ENCODE measurements at regions not wholly inside any gene's neighbourhood (a gene's known extent, or its start where the extent isn't known, plus 50 kb on each side); places are given as distances from the start of the nearest gene placed in this dataset.
A peak's percentile ranks its signal among the peaks of the same experiment; 100 is the strongest.
"Not testable (repeated sequence)": the region's sequence is repeated elsewhere in the genome, so short reads cannot be mapped to it uniquely, and the experiment has no call there.

DNA sequence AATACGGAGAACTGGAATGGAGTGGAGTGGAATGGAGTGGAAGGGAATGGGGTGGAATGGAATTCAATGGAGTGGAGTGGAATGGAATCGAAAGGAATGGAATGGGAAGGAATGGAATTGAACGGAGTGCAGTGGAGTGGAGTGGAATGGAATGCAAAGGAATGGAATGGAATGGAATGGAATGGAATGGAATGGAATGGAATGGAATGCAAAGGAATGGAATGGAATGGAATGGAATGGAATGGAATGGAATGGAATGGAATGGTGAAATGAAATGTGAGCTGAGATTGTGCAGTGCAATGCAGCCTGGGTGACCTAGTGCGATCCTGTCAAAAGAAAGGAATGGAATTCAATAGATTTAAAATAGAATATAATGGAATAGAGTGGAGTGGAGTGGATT, 357.3 kb upstream of the WSB1 start:
- H3K27me3 Mint-ChIP-seq; H3K4me3 Mint-ChIP-seq; DNase-seq; H3K9me3 Mint-ChIP-seq; H3K27ac Mint-ChIP-seq; H3K4me1 Mint-ChIP-seq; H3K36me3 Mint-ChIP-seq (ENCODE audit: low read depth); intact Hi-C loops (cut with micrococcal nuclease): not testable (repeated sequence)

DNA sequence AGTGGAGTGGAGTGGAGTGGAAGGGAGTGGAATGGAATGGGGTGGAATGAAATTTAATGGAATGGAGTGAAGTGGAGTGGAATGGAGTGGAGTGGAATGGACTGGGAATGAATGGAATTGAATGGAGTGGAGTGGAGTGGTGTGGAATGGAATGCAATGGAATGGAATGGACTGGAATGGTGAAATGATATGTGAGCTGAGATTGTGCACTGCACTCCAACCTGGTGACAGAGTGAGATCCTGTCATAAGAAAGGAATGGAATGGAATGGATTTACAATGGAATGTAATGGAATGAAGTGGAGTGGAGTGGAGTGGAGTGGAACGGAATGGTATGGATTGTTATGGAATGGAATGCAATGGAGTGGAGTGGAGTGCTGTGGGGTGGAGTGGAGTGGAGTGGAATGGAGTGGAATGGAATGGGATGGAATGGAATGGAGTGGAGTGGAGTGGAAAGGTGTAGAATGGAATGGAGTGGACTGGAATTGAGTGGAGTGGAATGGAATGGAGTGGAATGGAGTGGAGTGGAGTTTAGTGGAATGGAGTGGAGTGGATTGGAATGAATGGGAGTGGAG, 356.1 kb upstream of the WSB1 start:
- H3K27me3 Mint-ChIP-seq; DNase-seq; H3K9me3 Mint-ChIP-seq; H3K27ac Mint-ChIP-seq; H3K4me3 Mint-ChIP-seq; H3K36me3 Mint-ChIP-seq (ENCODE audit: low read depth); H3K4me1 Mint-ChIP-seq; intact Hi-C loops (cut with micrococcal nuclease): not testable (repeated sequence)

DNA sequence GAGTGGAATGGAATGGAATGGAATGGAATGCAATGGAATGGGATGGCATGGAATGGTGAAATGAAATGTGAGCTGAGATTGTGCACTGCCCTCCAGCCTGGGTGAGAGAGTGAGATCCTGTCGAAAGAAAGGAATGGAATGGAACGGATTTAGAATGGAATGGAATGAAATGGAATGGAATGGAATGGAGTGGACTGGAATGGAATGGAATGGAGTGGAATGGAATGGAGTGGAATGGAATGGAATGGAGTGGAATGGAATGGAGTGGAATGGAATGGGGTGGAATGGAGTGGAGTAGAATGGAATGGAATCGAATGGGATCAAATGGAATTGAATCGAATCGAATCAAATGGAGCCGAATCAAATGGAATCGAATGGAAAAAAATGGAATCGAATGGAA, 354.2 kb upstream of the WSB1 start:
- H3K36me3 Mint-ChIP-seq (ENCODE audit: low read depth); H3K27ac Mint-ChIP-seq; H3K27me3 Mint-ChIP-seq; H3K4me1 Mint-ChIP-seq; H3K4me3 Mint-ChIP-seq; DNase-seq; intact Hi-C loops (cut with micrococcal nuclease); H3K9me3 Mint-ChIP-seq: not testable (repeated sequence)

DNA sequence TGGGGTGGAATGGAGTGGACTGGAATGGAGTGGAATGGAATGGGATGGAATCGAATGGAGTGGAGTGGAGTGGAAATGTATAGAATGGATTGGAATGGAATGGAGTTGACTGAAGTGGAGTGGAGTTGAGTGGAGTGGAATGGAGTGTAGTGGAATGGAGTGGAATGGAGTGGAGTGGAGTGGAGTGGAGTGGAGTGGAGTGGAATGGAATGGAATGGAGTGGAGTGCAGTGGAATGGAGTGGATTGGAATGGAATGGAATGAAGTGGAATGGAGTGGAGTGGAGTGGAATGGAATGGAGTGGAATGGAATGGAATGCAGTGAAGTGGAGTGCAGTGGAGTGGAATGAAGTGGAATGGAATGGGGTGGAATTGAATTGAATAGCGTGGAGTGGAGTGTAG, 353.3 kb upstream of the WSB1 start:
- H3K4me1 Mint-ChIP-seq; H3K9me3 Mint-ChIP-seq; H3K27ac Mint-ChIP-seq; H3K36me3 Mint-ChIP-seq (ENCODE audit: low read depth); H3K27me3 Mint-ChIP-seq; H3K4me3 Mint-ChIP-seq; intact Hi-C loops (cut with micrococcal nuclease); DNase-seq: not testable (repeated sequence)

DNA sequence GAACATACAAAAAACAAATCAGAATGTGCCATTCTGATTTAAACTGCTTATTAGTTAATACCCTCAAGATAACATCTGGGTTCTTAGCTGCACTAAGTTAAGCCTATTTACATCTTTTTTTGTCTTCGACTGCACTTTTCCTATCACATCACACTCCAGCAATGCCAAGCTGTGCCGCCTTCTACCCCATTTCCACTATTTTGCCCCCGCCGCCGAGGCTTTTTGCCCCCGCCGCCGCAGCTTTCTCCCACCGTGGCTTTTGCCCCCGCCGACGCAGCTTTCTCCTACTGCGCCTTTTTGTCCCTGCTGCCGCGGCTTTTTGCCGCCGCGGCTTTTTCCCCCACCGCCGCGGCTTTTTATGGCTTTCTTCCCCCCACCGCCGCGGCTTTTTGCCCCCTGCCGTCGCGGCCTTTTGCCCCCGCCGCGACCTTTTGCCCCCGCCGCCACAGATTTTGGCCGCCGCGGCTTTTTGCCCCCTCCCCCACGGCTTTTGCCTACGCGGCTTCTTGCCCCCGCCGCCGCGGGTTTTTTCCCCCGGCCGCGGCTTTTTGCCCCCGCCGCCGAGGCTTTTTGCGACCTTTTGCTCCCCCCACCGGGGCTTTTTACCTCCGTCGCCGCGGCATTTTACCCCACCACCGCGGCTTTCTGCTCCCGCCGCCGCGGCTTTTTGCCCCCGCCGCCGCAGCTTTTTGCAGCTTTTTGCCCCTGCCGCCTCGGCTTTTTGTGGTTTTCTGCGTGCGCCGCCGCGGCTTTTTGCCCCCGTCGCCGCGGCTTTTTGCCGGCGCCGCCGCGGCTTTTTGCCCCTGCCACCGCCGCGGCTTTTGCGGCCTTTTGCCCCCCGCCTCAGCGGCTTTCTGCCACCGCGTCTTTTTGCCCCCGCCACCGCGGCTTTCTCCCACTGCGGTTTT, 331.4 kb upstream of the WSB1 start:
- intact Hi-C loops (cut with micrococcal nuclease), result no loop called here
- Mint-ChIP-seq H3K27ac (peak overlapping the region; percentile 23), H3K27me3 (peaks cover 15% of the 10 kb centered on the region), H3K4me3 (no peak overlapping the region), H3K36me3 (ENCODE audit: low read depth) (no peaks in the 10 kb centered on the region), H3K4me1 (no peaks in the 10 kb centered on the region), H3K9me3 (peaks cover 8% of the 10 kb centered on the region)
- DNase-seq, result no peak

DNA sequence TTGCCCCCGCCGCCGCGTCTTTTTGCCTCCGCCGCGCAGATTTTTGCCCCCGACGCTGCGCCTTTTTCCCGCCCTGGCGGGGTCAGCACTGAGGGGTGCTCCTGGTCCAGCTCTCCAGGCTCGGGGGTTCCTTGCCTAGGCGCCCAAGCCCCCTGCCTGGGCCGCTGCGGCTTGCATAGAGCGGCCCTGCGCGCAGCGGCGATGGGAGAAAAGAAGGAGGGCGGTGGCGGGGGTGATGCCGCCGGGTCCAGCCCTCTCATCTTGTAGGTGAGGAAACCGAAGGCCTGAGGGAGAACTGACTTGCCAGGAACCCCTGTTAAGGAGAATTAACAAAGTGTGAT, 330.8 kb upstream of the WSB1 start:
- Mint-ChIP-seq H3K4me1 (no peaks in the 10 kb centered on the region), H3K4me3 (no peak overlapping the region), H3K27me3 (peaks cover 15% of the 10 kb centered on the region)

DNA sequence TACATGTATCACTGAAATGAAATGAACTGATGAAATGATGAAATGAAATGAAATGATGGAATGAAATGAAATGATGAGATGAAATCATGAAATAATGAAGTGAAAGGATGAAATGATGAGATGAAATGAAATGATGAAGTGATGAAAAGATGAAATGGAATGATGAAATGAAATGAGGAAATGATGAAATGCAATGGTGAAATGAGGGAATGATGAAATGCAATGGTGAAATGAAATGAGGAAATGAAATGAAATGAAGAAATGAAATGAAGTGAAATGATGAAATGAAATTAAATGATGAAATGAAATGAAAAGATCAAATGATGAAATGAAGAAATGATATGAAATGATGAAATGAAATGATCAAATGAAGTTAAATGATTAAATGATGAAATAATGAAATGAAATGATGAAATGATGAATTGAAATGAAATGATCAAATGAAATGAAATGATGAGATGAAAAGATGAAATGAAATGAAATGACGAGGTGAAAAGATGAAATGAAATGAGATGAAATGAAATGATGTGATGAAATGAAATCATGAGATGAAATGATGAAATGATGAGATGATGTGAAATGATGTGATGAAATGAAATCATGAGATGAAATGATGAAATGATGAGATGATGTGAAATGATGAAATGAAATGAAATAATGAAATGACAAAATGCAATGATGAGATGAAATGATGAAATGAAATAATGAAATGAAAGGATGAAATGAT, 327.9 kb upstream of the WSB1 start:
- H3K4me1 Mint-ChIP-seq; H3K9me3 Mint-ChIP-seq; H3K36me3 Mint-ChIP-seq (ENCODE audit: low read depth): not testable (repeated sequence)

More for the DNA sequence above, 330.8 kb upstream of the WSB1 start:
- Mint-ChIP-seq H3K36me3 (ENCODE audit: low read depth) (no peaks in the 10 kb centered on the region), H3K27ac (no peak overlapping the region), H3K9me3 (peaks cover 8% of the 10 kb centered on the region)
- no peak for DNase-seq
- intact Hi-C loops (cut with micrococcal nuclease), result no loop called here

DNA sequence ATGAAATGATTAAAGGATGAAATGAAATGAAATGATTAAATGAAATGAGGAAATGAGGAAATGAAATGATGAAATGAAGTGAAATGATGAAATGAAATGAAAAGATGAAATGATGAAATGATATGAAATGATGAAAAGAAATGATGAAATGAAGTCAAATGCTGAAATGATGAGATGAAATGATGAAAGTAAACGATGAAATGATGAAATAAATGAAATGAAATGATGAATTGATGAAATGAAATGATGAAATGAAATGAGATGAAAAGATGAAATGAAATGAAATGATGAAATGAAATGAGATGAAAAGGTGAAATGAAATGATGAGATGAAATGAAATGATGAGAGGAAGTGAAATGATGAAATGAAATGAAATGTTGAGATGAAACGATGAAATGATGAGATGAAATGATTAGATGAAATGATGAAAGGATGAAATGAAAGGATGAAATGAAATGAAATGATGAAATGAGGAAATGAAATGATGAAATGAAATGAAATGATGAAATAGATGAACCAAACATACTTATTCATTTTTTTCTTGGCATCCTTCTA, 327.2 kb upstream of the WSB1 start:
- H3K36me3 Mint-ChIP-seq (ENCODE audit: low read depth); intact Hi-C loops (cut with micrococcal nuclease); H3K27ac Mint-ChIP-seq; H3K4me1 Mint-ChIP-seq; DNase-seq; H3K9me3 Mint-ChIP-seq; H3K4me3 Mint-ChIP-seq: not testable (repeated sequence)
- peaks cover 10% of the 10 kb centered on the region for H3K27me3 Mint-ChIP-seq

More for the DNA sequence above, 327.9 kb upstream of the WSB1 start:
- peaks cover 11% of the 10 kb centered on the region for H3K27me3 Mint-ChIP-seq
- H3K27ac Mint-ChIP-seq; H3K4me3 Mint-ChIP-seq; DNase-seq; intact Hi-C loops (cut with micrococcal nuclease): not testable (repeated sequence)

DNA sequence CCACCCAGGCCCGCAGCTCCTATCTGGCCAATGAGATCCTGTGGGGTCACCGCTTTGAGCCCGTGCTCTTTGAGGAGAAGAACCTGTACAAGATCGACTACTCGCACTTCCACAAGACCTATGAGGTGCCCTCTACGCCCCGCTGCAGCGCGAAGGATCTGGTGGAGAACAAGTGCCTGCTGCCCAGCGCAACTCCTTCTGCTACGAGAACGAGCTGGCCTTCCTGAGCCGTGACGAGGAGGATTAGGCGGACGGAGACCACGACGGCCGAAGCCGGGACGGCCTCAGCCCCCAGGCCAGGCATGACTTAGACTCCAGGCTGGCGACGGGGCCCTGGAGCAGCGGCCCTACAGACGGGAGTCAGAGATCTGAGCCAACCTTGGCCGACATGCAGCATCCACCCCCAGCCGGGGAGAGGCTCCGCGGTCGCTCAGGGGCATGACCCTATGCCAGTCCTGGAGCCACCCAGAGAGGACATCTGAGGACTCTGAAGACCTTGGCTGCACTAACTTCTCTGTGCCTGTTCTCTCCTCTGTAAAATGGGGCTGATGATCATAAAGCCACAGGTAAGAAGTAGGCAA, 312.0 kb upstream of the WSB1 start:
- peaks cover 30% of the 10 kb centered on the region for H3K9me3 Mint-ChIP-seq
- intact Hi-C loops (cut with micrococcal nuclease); H3K4me3 Mint-ChIP-seq; H3K4me1 Mint-ChIP-seq; H3K27ac Mint-ChIP-seq; H3K27me3 Mint-ChIP-seq; DNase-seq; H3K36me3 Mint-ChIP-seq (ENCODE audit: low read depth): not testable (repeated sequence)

DNA sequence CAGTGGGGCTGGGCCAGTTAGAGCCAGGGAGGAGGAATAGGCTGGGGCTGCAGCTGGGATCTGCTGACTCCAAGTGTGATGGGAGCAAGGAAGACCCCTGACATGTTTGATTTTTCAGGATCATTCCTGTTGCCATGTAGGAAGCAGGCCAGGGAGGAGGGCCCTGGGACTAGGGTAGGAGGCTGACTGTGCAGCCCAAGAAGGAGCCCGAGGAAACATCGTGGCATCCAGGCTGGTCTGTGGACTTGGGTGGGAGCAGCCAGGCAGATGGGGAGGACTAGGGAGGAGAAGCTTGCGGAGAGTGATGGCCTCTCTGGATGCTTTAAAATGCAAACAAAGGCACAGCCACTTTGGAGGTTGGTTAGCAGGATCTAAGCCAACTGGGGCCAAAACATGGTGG, 311.4 kb upstream of the WSB1 start:
- H3K27ac Mint-ChIP-seq; H3K4me1 Mint-ChIP-seq; intact Hi-C loops (cut with micrococcal nuclease); DNase-seq; H3K36me3 Mint-ChIP-seq (ENCODE audit: low read depth); H3K4me3 Mint-ChIP-seq; H3K27me3 Mint-ChIP-seq: not testable (repeated sequence)
- peaks cover 32% of the 10 kb centered on the region for H3K9me3 Mint-ChIP-seq

DNA sequence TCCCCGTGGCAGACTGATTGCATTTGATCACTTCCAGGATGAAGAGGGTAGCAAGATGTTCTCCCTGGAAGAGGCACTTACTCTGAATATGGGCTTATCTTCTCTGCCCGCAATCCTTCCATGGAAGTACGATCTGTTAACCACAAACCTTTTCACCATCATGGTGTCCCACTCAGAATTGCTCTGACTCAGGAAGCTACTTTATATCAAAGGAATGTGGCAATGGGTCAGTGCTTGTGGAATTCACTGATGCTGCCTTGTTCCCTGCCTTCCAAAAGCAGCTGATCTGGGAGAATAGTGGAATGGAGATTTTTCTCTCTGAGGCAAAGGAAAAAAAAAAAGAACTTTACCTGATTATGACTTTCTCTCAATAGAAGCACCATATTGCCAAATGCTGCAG, 306.1 kb upstream of the WSB1 start:
- intact Hi-C loops (cut with micrococcal nuclease); H3K36me3 Mint-ChIP-seq (ENCODE audit: low read depth); DNase-seq; H3K4me3 Mint-ChIP-seq; H3K4me1 Mint-ChIP-seq; H3K27ac Mint-ChIP-seq; H3K27me3 Mint-ChIP-seq: not testable (repeated sequence)
- peaks cover 24% of the 10 kb centered on the region for H3K9me3 Mint-ChIP-seq

DNA sequence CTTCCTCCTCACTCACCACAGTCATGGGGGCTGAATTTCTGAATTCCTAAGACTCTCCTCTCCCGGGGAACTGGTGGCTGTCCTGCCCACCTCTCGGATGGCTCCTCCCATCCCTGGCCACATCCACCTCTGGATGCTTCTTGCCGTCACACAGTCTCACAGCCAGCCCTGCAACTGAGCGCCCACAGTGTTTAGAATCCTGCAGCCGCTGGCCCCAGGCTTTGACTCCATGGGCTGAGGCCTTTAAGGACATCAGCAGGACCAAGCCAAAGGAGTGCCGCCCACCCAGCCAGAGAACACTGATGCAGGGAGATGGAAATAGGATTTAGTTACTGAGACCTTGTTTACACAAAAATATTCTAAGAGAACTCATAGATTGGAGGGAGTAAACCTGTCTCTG, 299.3 kb upstream of the WSB1 start:
- H3K4me1 Mint-ChIP-seq; intact Hi-C loops (cut with micrococcal nuclease); H3K27ac Mint-ChIP-seq; H3K36me3 Mint-ChIP-seq (ENCODE audit: low read depth); H3K4me3 Mint-ChIP-seq; DNase-seq; H3K27me3 Mint-ChIP-seq; H3K9me3 Mint-ChIP-seq: not testable (repeated sequence)

DNA sequence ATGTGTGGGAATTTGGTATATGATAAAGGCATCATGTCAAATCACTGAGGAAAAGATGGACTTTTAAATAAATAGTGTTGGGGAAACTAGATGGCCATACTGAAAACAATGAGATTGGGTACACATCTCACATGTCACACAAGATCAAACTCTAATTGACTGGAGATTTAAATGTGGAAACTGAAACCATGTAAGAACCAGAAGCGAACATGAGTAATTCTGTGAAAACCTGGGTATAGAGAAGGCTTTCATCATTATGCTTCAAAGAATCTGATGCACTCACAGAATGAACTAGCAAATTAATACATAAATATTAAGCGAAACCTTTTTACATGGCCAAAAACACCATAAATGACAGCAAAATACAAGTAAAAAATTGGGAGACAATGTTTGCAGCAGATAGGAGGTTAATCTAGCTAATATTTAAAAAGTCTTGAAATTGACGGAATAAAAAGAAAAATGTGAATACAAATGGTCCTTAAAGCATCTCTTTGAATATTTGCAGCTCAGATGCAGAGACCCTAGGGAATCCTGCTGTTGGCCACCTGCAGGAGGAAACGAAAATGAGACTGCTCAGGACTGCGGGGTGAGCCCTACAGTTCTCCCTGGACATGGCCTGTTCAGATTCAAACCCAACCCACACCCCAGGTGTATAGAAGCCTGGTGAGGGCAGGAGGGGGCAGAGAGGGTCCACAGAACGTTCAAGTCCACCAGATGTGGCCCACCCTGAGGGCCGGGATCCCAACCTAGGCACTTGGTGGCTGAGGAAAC, 297.6 kb upstream of the WSB1 start:
- H3K27me3 Mint-ChIP-seq; intact Hi-C loops (cut with micrococcal nuclease); H3K27ac Mint-ChIP-seq: not testable (repeated sequence)

More for the DNA sequence above, 297.6 kb upstream of the WSB1 start:
- H3K4me3 Mint-ChIP-seq; H3K36me3 Mint-ChIP-seq (ENCODE audit: low read depth); H3K4me1 Mint-ChIP-seq; DNase-seq; H3K9me3 Mint-ChIP-seq: not testable (repeated sequence)

Data from activated CD4-positive, alpha-beta T cell treated with anti-CD3 and anti-CD28 coated beads, Interleukin-2, amount 10 ng/mL, durations not matched to agents 24 days and 14 days (primary cell).